ENCODE measurements at regions not wholly inside any gene's neighbourhood (a gene's known extent, or its start where the extent isn't known, plus 50 kb on each side); places are given as distances from the start of the nearest gene placed in this dataset.

- Histone ChIP-seq H3K36me3 (replicated peaks in 1 of 2; ENCODE audit: control insufficient read depth in 1 of 2, insufficient read depth in 2 of 2, low read length in 1 of 2) (no peaks in the 10 kb centered on the region), H3K4me1 (ENCODE audit: control insufficient read depth in 1 of 2, insufficient read depth in 2 of 2, low read depth in 1 of 2, low read length in 1 of 2) (no peaks in the 10 kb centered on the region), H3K79me2 (ENCODE audit: insufficient read depth) (no peaks in the 10 kb centered on the region), H3K4me2 (no peak overlapping the region), H3K9ac (no peak overlapping the region), H3K9me2 (no peaks in the 10 kb centered on the region), H3K9me3 (peaks cover 7% of the 10 kb centered on the region; the same call in 1 of the 2 replicates), H2AFZ (ENCODE audit: low read depth) (no peak overlapping the region), H3F3A (replicated peaks; ENCODE audit: insufficient read depth) (no peaks in the 10 kb centered on the region), H4K20me1 (ENCODE audit: insufficient read depth) (no peaks in the 10 kb centered on the region), H3K27ac (ENCODE audit: low read depth in 2 of 2, low read length in 1 of 2) (no peak overlapping the region), H3K4me3 (ENCODE audit: low read depth in 2 of 2, low read length in 1 of 2) (no peak overlapping the region), H3K27me3 (ENCODE audit: insufficient read depth) (no peaks in the 10 kb centered on the region)
- TF ChIP-seq USF2 (IDR thresholded peaks at IDR 0.05; ENCODE audit: borderline replicate concordance, low read depth, low read length) (no peak), POLR2AphosphoS5 (IDR thresholded peaks at IDR 0.05; ENCODE audit: low read depth, low read length) (no peak), PBX3 (IDR thresholded peaks at IDR 0.05) (no peak), MXI1 (IDR thresholded peaks at IDR 0.05; ENCODE audit: low read depth, low read length) (no peak), ELF1 (IDR thresholded peaks at IDR 0.05) (no peak), FOXJ3 (CRISPR knock-in tag; IDR thresholded peaks at IDR 0.05) (no peak), YY1 (IDR thresholded peaks at IDR 0.05; ENCODE audit: low read depth) (no peak), RCOR1 (IDR thresholded peaks at IDR 0.05; ENCODE audit: low read length) (no peak), USF1 (IDR thresholded peaks at IDR 0.05; ENCODE audit: borderline replicate concordance, low read depth) (no peak), MEF2A (IDR thresholded peaks at IDR 0.05; ENCODE audit: borderline replicate concordance, low read depth) (no peak), NFIC (IDR thresholded peaks at IDR 0.05; ENCODE audit: borderline replicate concordance) (no peak), TCF12 (IDR thresholded peaks at IDR 0.05) (no peak), TEAD4 (IDR thresholded peaks at IDR 0.05; ENCODE audit: borderline replicate concordance, insufficient read depth) (no peak), MAX (IDR thresholded peaks at IDR 0.05; ENCODE audit: low read depth) (no peak)
- DNase-seq = no peak
- ChIA-PET POLR2A (no interaction called here), CTCF (no interaction called here)
- 9% methylated on average over 2 of the region's 2 CpGs for WGBS (ENCODE audit: low lambda C conversion rate)
Measured at GRCh38 chr3:963255-963654, 129.6 kb upstream of the CNTN6 start.

GRCh38 chr3:963755-964154 is 129.1 kb upstream of the CNTN6 start:
- CTCF ChIA-PET = interaction anchor here (0.9 to 1.0 kb wide), 2 partner anchors 15 to 16 kb away, joined by 3 read pairs; no protein-coding TSS in a partner anchor
- no peak overlapping the region for H3K4me2 ChIP-seq
- H4K20me1 ChIP-seq (ENCODE audit: insufficient read depth) = no peaks in the 10 kb centered on the region

More at GRCh38 chr3:963755-964154, 129.1 kb upstream of the CNTN6 start:
- no peaks in the 10 kb centered on the region for H3K9me2 ChIP-seq
- no peak overlapping the region for H3K4me3 ChIP-seq (ENCODE audit: low read depth in 2 of 2, low read length in 1 of 2)
- WGBS (ENCODE audit: low lambda C conversion rate) = 11% methylated on average over 3 of the region's 3 CpGs
- no peaks in the 10 kb centered on the region for H3K4me1 ChIP-seq (ENCODE audit: control insufficient read depth in 1 of 2, insufficient read depth in 2 of 2, low read depth in 1 of 2, low read length in 1 of 2)
- H3K9me3 ChIP-seq = peaks cover 7% of the 10 kb centered on the region; the same call in 1 of the 2 replicates
- H3F3A ChIP-seq (replicated peaks; ENCODE audit: insufficient read depth) = no peaks in the 10 kb centered on the region
- TF ChIP-seq REST (IDR thresholded peaks at IDR 0.05; ENCODE audit: low read depth, low read length) = no peak
- no peak for TF ChIP-seq GATA2 (CRISPR knock-in tag; IDR thresholded peaks at IDR 0.05)
- TF ChIP-seq TEAD4 (IDR thresholded peaks at IDR 0.05; ENCODE audit: borderline replicate concordance, insufficient read depth) = no peak
- TF ChIP-seq PBX3 (IDR thresholded peaks at IDR 0.05) = no peak
- H3K79me2 ChIP-seq (ENCODE audit: insufficient read depth) = no peaks in the 10 kb centered on the region
- no peak overlapping the region for H2AFZ ChIP-seq (ENCODE audit: low read depth)
- H3K9ac ChIP-seq = no peak overlapping the region
- H3K27ac ChIP-seq (ENCODE audit: low read depth in 2 of 2, low read length in 1 of 2) = no peak overlapping the region
- H3K36me3 ChIP-seq (replicated peaks in 1 of 2; ENCODE audit: control insufficient read depth in 1 of 2, insufficient read depth in 2 of 2, low read length in 1 of 2) = no peaks in the 10 kb centered on the region
- DNase-seq = no peak
- no peaks in the 10 kb centered on the region for H3K27me3 ChIP-seq (ENCODE audit: insufficient read depth)
- POLR2A ChIA-PET = no interaction called here
